ENCODE measurements at regions not wholly inside any gene's neighbourhood (a gene's known extent, or its start where the extent isn't known, plus 50 kb on each side); places are given as distances from the start of the nearest gene placed in this dataset.

DNA sequence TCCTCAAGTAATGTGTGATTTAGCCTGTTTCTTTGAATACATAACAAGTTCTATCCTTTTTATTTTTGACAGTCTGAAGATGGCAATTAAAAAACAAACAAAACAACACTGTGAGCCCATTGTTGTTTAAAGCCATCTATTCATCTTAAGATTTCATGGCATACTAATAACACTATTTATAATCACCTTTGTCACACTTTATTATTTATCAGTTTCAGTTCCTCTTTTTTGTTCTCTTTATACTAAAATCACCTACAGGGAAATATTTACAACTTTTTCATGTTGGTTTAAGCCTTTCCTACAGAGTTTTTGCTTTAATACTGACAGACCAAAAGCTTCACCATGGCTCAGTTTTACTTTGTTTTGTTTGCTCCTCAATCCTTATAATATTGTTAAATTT, 247.4 kb upstream of the CTSO start:
- no peak for DNase-seq

DNA sequence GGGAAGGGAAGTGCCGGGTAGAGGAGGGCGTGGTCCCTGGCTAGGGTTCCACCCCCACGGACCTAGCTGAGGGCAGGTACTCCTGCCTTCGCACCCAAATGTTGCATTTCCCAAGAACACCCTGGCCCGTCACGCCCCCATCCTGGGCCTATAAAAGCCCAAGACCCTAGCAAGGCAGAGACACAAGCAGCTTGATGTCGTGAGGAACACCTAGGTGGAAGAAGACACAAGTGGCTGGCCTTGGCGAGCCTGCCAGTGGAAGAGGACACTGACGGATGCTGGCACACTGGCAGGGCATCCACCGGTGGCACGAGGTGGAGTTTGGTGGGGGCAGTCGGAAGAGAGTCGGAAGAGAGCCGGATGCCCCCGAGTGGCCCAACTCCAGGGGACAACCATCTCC, 244.8 kb upstream of the CTSO start:
- no peak for DNase-seq

DNA sequence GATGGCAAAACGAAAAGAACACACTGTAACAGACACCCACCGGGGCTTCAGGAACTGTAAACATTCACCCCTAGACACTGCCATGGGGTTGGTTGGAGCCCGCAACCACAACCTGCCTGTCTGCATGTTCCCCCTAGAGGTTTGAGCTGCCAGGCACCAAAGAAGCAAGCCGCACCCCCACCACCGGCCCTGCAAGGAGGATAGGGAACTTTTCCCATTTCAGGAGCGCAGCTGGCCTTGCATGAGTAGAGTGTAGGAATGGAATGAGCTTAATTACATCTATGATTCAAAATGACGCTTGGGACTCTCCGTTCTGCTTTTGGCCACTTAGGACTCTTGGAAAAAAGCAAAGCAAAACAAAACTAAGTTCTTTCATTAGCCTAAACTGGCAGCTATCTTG, 243.6 kb upstream of the CTSO start:
- DNase-seq, result no peak

DNA sequence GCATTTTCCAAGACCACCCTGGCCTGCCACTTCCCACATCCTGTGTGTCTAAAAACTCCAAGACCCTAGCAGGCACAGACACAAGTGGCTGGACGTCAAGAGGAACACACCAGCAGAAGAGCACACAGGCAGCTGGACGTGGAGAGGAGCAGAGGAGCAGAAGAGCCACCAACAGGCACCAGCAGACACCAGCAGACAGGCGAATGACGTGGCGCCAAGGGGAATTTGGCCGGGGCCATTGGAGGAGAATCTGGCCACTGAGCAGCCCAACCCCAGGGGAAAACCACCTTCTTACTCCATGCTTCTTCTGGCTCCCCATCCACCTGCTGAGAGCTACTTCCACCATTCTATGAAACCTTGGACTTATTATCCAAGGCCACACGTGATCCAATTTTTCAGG, 243.1 kb upstream of the CTSO start:
- no peak for DNase-seq

DNA sequence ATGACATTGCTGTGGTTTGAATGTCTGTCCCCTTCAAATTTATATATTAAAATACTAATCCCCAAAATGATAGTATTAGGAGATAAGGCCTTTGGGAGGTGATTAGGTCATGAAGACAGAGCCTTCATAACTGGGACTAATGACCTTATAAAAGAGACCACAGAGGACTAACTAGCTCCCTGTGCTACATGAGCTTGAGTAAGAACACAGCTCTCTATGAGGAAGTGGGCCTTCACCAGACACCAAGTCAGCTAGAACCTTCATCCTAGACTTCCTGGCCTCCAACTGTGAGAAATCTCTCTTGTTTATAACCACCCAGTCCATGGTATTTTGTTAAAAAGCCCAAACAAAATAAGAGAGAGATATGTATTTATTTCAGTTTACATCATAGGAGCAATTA, 242.2 kb upstream of the CTSO start:
- peak; percentile 8 to 27 for DNase-seq

DNA sequence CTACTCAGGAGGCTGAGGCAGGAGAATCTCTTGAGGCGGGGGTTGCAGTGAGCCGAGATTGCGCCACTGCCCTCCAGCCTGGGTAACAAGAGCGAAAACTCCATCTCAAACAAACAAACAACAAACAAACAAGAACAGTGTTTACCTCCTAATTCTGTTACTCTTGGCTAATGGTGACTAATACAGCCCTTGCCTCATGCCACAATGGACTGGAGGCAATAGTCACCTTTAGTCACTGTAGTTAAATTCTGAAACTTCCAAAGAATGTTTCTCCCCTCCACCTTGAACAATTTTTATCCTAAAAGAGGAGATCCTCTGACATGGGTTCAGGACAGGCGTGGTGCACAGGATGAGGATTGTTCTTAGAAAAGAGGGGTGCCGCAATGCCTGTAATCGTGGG, 241.2 kb upstream of the CTSO start:
- DNase-seq, result no peak

DNA sequence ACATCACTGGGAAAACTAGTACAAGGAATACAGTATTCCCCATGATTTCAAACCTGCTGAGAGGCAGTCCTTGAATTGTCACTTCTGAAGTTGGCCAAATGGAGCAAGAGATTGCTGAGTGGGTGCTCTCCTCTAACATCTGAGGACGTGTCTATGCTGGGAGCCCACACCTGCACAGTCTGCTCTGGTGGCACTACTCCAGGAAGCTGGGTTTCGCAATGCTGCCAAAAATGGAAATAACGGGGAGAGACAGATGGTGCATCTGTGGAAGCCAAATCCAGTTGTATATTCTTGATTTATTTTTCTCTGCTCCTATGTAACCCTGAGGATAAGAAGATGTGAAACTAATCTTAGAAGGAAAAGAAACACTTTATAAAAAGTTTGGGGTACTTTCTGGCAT, 240.1 kb upstream of the CTSO start:
- no peak for DNase-seq

DNA sequence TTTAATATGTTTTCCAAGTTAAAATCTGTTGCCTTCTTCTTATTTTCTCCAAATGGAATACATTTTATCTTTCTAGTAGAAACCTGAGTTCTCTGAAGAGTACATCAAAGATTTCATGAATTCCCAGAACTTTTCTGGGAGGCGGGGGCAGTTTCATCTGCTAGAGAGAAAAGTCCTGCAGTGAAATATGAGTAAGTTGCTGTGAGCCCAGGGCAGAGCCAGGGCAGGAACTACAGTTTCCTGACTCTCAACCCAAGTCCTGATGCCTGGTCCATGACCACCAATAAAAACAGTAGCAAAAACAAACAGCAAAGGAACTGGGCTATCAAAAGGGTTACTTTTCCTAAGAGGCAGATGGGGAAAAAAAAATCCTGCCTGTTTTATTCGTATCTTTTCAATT, 239.4 kb upstream of the CTSO start:
- DNase-seq, result no peak

DNA sequence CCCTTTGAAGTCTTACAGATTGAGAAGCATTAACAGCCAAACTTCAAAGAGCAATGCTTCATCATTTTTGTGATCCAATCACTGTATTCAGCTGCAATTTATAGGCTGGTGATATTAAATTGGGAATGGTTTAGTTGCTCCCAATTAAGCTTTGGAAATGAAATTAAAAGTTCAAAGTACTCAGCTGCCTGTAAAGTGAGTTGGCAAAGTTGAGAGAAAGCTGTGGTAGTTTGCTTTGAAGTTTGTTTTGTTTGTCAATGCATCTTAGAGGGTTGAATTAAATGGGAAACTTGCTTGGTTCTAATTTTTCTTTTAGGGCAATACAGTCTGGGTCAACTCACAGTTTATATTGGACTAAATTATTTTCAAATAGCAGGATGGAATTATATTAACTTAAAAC, 238.4 kb upstream of the CTSO start:
- no peak for DNase-seq

DNA sequence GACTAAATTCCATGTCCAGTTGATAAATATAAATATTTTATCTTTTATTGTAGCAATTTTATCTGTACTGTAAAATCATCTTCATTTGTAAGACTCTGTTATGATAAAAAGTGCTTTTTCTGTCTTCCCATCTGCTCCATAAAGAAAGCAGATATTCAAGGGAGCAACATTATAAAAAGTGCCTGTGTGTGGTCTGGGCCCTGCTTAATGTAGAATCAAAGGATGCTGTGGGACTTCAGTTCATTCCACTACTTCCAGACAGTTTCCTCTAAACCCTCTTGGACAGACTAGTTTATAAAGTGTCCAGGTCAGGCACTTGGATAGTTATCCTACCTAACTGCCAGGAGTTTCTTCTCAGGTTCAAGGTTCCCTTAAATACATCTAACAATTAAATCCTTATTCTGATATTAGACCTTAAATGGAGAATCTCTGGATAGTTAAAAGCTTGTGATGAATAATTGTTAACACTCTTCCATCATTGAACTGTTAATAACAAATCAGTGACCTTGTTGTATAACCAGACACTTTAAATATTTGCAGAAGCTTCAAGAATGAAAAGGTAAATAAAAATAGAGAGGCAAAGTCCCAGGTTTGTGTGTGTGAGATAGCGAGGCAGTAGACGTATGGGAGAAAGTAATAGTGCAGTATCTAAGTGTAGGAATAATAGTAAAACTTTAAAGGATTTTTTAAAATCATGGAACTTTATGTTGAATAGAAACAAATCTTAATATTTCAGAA, 237.5 kb upstream of the CTSO start:
- no peak for DNase-seq

DNA sequence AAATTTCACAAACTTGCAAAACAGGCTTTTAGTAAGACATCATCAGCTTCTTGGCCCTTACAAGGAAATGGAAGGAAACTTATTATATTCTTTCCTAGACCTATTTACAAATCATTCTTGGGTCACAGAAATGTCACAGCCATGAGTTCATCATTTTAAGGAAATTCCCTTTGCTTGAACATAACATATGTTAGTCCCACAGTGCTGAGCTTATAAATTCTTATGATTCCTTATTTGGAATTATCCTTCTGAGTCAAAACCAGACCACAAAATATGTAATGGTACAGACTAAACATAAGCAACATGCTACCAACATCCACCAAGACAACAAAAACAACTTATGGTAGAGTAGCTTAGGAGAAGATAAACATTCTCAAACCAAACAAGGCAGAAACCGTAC, 236.9 kb upstream of the CTSO start:
- no peak for DNase-seq

DNA sequence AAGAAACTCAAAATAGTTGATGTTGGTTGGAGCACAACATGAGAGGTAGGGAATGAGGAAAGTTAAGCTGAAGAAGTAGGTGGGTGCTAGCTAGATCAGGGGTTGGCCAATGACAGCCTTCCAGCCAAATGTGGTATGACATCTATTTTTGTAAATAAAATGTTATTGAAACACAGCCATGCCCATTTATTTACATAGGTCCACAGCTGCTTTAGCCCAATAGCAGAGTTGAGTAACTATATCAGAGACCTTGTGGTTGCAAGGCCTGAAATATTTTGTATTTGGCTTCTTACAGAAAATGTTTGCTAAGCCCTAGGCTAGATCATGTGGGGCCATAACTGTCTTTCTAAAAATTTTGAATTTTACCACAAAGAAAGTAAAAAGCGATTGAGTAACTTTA, 234.9 kb upstream of the CTSO start:
- DNase-seq, result no peak

DNA sequence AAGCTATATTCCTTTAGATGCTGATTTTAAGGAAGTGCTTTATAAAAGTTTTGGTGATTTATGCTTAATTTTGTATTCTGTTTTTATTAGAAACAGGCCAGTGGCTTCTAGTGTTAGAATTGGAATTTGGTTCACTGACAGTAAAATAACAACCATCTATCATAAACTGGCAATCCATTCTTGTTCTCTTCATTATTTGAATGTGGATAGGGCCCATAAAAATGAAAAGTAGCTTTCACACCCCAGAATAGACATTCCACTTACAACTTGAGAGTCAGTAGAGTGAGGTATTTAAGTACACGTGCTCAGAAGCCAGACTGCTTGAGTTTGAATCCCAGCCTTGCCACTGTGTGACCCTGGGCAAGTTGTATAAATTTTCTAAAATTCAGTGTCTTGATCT, 232.4 kb upstream of the CTSO start:
- DNase-seq, result no peak

DNA sequence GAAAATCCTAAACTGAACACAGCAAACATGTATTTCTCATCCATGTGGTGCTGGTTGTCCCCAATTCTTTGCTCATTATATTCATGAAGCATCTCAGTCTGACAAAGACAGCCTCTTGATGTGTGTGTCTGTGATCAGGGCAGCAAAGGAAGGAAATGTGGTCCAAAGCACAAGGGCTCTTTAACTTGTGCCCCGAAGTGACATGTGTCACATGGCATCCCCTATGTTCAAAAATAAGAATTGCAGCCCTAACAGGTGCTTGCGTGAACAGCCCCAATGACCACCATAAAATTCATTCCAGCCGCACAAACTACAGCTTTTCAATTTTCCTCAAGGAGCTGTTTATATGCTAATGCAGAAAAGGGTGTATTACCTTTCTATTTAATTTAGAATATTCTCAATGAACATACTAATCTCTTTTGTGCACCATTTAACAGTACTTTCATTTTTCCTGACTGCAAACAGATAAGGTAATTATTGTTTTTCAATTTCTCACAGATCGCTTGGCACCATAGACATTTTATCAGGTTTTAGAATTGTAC, 231.9 kb upstream of the CTSO start:
- DNase-seq, result no peak

DNA sequence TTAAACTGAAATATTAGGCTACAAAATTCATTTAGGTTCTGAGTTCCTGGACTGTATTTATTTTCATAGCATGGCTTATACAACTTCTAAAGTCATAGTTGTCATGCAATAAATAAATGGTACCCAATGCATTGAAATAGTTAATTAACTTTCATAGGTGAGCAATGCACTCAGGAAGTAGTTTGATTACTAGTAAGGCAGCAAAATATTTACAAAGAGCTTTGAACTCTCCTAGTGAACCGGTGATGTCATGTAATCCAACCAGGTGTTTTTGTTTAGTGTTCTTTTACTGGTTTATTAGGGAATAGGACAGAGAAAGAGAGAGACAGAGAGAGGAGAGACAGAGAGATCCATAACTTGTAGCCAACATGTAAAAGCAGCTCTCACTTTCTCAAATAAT, 228.6 kb upstream of the CTSO start:
- DNase-seq, result no peak

DNA sequence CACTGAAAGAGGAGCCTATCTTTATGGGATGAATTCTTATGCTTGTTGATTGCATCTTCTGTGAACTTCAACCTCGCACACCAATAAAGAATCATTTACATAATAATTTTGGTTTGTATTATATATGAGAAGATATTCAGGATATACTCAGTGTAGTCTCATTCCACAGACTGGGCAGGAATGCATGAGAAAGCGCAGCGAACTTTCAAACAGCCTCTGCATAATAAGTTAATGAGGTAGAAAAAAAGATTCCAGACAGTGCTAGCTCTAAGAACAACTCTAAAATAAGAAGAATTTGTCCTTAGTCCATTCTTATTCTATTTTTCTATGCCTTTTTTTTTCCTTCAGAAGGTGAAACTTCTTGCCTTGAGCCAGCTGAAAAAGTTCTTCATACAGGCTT, 224.3 kb upstream of the CTSO start:
- no peak for DNase-seq

DNA sequence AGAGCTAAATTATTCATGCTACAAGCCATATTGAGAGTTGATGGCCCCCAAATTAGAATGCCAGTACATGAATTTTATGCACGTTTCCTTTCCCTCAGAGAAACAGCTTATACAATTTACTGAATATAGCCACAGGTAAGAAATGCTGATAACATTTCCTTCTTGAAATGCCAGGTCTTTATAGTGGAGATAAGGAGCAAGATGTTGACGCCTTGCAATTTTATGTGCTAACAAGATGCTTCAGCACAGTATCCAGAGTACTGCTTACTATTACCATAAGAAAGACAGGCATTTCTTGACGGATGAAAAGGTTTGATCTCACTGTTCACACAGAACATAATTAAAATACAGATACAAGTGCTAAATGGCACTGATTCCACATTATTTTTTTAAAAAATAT, 223.2 kb upstream of the CTSO start:
- DNase-seq, result no peak

DNA sequence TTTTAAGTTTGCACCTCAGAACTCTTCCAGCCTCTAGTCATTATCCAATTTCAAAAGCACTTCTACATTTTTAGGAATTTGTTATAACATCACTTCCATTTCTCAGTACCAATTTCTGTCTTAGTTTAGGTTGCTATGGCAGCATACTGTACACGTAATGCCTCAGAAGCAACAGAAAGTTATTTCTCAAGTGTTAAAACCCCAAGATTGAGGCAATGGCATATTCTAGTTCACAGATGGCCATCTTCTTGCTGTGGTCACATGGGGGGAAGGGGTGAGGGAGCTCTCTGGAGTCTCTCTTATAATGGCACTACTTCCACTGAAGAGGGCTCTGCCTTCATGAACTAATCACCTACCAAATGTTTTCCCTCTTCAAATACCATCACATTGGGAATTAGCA, 220.3 kb upstream of the CTSO start:
- peak; percentile 31 to 33 for DNase-seq

DNA sequence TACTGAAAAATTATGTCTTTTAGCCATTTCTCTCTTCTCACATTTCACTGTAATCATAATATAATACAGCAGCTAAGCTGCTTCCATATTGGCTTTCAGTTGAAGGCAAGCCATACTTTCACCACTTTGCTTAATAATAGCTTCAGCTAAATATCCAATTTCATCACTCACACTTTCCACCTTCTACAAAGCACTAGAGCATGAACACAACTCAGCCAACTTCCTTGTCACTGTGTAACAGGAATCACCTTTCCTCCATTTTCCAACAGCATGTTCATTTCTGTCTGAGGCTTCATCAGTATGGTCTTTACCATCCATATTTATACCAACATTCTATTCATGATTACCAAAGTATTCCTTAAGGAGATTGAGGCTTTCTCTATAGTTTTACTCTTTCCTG, 219.8 kb upstream of the CTSO start:
- DNase-seq, result no peak

DNA sequence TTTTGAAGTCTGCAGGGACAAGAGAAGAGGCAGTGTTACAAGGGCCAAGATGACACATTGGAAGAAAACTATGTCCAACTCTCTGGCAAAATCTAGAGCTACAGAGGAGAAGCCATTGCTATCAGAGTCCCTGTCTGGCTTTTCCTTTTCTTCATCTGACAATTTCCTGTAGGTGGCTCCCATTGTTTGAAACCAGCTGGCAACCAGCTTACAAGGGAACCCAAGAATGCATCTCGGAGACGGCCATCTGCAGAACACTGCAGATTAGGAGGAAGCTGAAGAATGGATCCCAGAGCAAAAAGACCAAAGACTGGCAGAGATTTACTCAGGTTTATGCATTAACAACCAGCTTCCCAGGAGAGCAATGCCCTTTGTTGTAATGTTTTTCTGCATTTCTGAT, 216.2 kb upstream of the CTSO start:
- DNase-seq, result no peak

DNA sequence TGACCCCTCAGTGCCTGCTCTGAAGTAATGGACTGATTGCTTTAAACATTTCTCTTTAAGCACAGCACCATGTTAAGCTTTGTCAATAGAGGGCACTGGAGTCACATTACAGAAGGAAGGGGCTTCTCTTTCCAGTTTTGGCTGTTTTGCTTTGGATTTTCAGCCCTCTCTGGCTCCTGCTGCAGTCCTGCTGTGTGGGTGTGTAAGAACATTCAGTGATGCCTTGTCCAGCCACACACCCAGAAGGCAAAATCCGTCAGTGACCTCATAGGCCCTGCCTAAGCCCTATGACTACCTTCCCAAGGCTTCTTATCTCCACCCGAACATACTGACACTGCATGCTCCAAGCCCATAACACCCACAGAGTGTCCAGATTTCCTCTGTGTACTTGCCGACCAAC, 215.3 kb upstream of the CTSO start:
- DNase-seq, result peak; percentile 26 to 34

DNA sequence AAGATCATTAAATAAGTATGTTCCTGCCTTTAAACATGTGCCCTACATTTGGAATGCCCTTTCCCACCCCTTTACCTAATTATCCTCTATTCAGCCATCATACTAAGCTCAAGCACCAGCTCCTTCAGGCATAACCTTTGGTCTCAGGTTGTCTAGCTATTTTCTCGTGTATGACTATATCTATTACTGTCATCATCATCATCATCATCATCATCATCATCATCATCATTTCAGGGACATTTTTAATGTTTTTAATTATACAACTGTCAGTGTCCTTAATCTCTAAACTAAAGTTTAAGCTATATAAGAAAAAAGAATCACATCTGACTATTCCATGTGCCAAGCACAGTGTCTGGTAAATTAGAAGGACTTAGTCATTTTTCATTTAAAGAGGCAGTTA, 214.6 kb upstream of the CTSO start:
- DNase-seq, result no peak

DNA sequence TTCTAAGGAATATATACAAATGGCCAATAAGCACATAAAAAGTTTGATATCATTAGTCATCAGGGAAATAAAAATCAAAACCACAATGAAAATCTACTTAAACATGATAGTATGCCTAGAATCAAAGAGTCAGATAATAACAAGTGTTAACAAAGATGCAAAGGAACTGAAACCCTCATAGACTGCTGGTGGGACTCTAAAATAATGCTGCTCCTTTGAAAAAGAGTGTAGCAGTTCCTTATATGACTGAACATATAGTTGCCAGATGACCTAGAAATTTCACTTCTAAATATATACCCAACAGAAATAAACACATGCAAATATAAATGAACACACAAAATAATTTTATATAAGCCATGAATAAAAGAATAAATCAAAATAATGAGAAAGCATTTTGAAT, 205.1 kb upstream of the CTSO start:
- DNase-seq, result no peak

DNA sequence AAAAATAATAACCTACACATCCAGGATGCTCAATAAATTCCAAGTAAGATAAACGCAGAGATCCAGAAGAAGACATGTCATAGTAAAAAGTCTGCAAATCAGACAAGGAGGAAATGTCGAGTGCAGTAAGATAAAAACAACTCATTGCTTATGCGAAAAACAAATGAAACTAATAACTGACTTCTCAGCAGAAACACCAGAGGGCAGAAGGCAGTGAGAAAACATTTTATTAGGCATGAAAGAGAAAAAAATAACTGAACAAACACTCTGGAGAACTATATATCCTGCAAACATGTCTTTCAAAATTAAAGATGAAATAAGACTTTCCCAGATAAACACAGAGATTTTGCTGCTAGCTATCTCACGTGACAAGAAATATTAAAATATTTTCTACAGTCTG, 201.3 kb upstream of the CTSO start:
- no peak for DNase-seq

DNA sequence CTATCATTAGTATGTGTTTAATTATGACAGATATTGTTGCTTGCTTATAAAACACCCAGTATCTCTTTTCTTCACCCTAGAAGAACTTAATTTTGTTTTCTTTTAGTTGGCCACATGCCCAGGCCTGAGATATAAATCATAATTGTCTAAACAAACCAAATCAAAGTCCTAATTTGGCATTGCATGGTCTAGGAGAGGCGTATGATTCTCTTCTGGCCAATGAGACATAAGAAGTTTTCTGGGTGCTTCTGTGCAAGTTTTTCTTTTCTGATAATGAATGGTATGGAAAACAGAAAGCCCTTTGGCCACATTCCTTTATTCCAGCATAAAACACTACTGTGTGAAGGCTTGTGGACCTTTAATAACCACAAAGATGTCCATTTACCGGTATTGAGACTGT, 192.9 kb upstream of the CTSO start:
- no peak for DNase-seq

DNA sequence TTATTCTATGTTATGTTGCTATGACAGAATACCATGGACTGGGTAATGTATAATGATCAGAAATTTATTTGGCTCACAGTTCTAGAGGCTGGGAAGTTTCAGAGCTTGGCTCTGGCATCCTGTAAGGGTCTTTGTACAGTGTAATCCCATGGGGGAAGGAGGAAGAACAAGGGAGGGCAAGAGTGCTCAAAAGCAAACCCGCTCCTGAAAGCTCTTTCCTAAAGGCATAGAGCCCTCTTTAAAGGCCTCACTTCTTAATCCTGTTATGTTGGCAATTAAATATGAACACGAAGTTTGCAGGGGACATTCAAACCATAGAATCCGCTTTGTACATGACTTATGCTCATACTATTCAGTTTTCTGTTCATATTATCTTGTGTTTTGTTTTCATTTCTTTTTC, 191.3 kb upstream of the CTSO start:
- no peak for DNase-seq

Data from AML-193 (cell line).